Mammary epithelial cell (primary cell): ENCODE measurements at regions not wholly inside any gene's neighbourhood (a gene's known extent, or its start where the extent isn't known, plus 50 kb on each side); places are given as distances from the start of the nearest gene placed in this dataset.

Source experiments
- EZH2 ChIP-seq: IDR thresholded peaks from 2 replicates; pipeline ENCODE4 v1.6.1; 2012; ENCODE audit warnings: low read length, inconsistent platforms, borderline replicate concordance
- TF ChIP-seq, protein P1 (sequence below), 2 donors: IDR thresholded peaks in 1 of 2; conservative IDR thresholded peaks in 1 of 2; 2 replicates each; pipeline ENCODE4 v1.5.1; 2011 to 2012; ENCODE audit warnings: inconsistent platforms in 2 of 2, low read length in 2 of 2, mild to moderate bottlenecking in 2 of 2, control low read depth in 1 of 2, low read depth in 1 of 2; ENCODE audit not compliant: insufficient read depth in 1 of 2; ENCODE audit errors: extremely low read depth in 1 of 2

DNA sequence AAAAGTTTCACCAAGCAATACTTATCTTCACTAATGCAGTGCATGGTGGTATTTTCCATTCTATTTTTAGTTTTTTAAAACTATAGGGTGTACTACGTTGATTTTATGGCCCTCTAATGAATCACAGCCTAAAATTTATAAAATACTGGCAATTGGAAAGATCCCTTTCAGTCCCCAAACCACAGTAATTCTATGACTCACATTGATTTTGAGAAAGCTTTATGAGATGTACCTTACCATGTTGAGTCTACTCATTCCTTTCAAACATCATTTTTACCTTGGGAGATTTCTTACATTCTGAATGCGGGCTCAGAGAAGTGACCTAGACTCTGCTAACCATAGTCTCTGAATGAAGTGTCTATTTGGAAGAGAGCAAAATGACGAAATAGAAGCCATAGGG, 141.6 kb downstream of the GPR85 start:
- TF ChIP-seq, protein P1, sequence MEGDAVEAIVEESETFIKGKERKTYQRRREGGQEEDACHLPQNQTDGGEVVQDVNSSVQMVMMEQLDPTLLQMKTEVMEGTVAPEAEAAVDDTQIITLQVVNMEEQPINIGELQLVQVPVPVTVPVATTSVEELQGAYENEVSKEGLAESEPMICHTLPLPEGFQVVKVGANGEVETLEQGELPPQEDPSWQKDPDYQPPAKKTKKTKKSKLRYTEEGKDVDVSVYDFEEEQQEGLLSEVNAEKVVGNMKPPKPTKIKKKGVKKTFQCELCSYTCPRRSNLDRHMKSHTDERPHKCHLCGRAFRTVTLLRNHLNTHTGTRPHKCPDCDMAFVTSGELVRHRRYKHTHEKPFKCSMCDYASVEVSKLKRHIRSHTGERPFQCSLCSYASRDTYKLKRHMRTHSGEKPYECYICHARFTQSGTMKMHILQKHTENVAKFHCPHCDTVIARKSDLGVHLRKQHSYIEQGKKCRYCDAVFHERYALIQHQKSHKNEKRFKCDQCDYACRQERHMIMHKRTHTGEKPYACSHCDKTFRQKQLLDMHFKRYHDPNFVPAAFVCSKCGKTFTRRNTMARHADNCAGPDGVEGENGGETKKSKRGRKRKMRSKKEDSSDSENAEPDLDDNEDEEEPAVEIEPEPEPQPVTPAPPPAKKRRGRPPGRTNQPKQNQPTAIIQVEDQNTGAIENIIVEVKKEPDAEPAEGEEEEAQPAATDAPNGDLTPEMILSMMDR (conservative IDR thresholded peaks at IDR 0.05 in 1 of 2, IDR thresholded peaks at IDR 0.05 in 1 of 2; ENCODE audit: extremely low read depth in 1 of 2, insufficient read depth in 1 of 2, low read depth in 1 of 2, low read length in 2 of 2), result no peak
- TF ChIP-seq EZH2, result no peak
